A549 (cell line): ENCODE measurements at regions not wholly inside any gene's neighbourhood (a gene's known extent, or its start where the extent isn't known, plus 50 kb on each side); places are given as distances from the start of the nearest gene placed in this dataset.

ENCODE experiments used
- CTCF ChIP-seq: fragments of >200 bp; sonication (Bioruptor Twin); formaldehyde crosslinking; IDR thresholded peaks from 3 replicates; pipeline ENCODE4 v1.5.1; 2016
- MAX ChIP-seq: IDR thresholded peaks from 2 replicates; pipeline ENCODE4 v1.6.1; 2012
- PBX3 ChIP-seq: IDR thresholded peaks from 2 replicates; pipeline ENCODE4 v1.6.1; 2012
- POLR2A ChIP-seq: IDR thresholded peaks from 2 replicates; pipeline ENCODE4 v1.6.1; 2012; ENCODE audit warnings: mild to moderate bottlenecking, low read length
- REST ChIP-seq: fragments of 200-600 bp; sonication (generic); IDR thresholded peaks from 2 replicates; pipeline ENCODE4 v1.6.1; 2016; ENCODE audit warnings: antibody characterized with exemption, mild to moderate bottlenecking, moderate library complexity

GRCh38 chr20:48300529-48300928, 515.2 kb upstream of the SULF2 start:
- TF ChIP-seq MAX (no peak), PBX3 (no peak), CTCF (no peak), POLR2A (no peak), REST (no peak)
